ENCODE measurements at regions not wholly inside any gene's neighbourhood (a gene's known extent, or its start where the extent isn't known, plus 50 kb on each side); places are given as distances from the start of the nearest gene placed in this dataset.
A peak's percentile ranks its signal among the peaks of the same experiment; 100 is the strongest.

DNA sequence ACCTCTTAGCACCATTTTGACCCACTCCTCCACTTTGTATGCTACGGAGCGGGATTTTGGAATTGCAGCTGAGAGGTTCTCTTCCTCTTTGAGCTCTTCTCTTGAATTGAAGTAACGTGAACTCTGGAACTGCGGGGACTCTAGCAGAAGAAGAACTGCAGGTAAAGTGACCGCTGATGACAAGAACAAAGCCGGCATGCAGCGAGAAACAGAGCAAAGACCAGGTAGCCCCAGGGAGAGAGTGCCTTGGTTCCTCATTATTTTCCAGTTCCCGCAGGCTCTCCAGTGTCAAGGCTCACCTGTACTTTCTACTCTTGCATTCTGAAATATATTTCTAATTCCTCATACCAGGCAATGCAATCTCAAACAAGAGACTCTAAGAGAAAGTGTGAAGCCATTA lies 260.3 kb upstream of the GPC6 start:
- Histone ChIP-seq H2BK5ac (ENCODE audit: low read depth, low read length) (no peak overlapping the region), H2BK20ac (ENCODE audit: low read length) (no peak overlapping the region), H2BK15ac (ENCODE audit: low read length) (no peak overlapping the region), H2AK5ac (ENCODE audit: low read depth, low read length) (no peak overlapping the region), H4K20me1 (replicated peaks in 1 of 2; ENCODE audit: control insufficient read depth in 1 of 2, insufficient read depth in 2 of 2, low read length in 2 of 2) (no peaks in the 10 kb centered on the region), H3K23me2 (ENCODE audit: low read depth, low read length) (no peaks in the 10 kb centered on the region), H3K79me1 (ENCODE audit: low read depth, low read length) (no peaks in the 10 kb centered on the region), H4K91ac (replicated peaks; ENCODE audit: insufficient read length, low read length) (no peak overlapping the region), H3K56ac (replicated peaks; ENCODE audit: insufficient read length, low read depth, low read length) (no peak overlapping the region), H2AFZ (ENCODE audit: low read length) (0 out of 2 replicates have a peak overlapping the region, but pooled peaks have one; percentile 1), H3K4me1 (replicated peaks in 1 of 4; ENCODE audit: control insufficient read depth in 3 of 4, insufficient read depth in 4 of 4, low read length in 3 of 4) (no peaks in the 10 kb centered on the region), H4K8ac (ENCODE audit: extremely low read depth, insufficient read depth, low read length) (no peak overlapping the region), H3K36me3 (ENCODE audit: control insufficient read depth in 2 of 4, insufficient read depth in 4 of 4, low read length in 3 of 4) (no peaks in the 10 kb centered on the region), H3K27ac (ENCODE audit: low read depth, low read length) (no peak overlapping the region), H3K27me3 (replicated peaks in 1 of 4; ENCODE audit: control insufficient read depth in 3 of 4, extremely low read depth in 1 of 4, insufficient read depth in 3 of 4, low read length in 3 of 4) (no peaks in the 10 kb centered on the region), H3K79me2 (ENCODE audit: control insufficient read depth in 1 of 2, insufficient read depth in 2 of 2, low read length in 2 of 2) (no peaks in the 10 kb centered on the region), H3K14ac (ENCODE audit: insufficient read length) (no peak overlapping the region), H2BK120ac (replicated peaks; ENCODE audit: low read depth, low read length) (no peak overlapping the region), H3K4ac (replicated peaks; ENCODE audit: insufficient read length, low read depth, low read length) (no peak overlapping the region), H3K9me3 (ENCODE audit: insufficient read depth in 2 of 2, low read depth in 1 of 2, low read length in 1 of 2) (no peaks in the 10 kb centered on the region; a peak in 1 of 4 replicates), H3K23ac (ENCODE audit: insufficient read length) (no peak overlapping the region), H3K4me3 (ENCODE audit: extremely low read depth in 1 of 4, insufficient read depth in 2 of 4, low read depth in 3 of 4, low read length in 4 of 4) (no peak overlapping the region), H2BK12ac (ENCODE audit: low read depth, low read length) (no peak overlapping the region), H3K18ac (ENCODE audit: extremely low read depth, low read length) (no peak overlapping the region), H3K9ac (replicated peaks in 1 of 4; ENCODE audit: extremely low read depth in 1 of 4, low read depth in 3 of 4, low read length in 3 of 4) (no peak overlapping the region), H4K5ac (ENCODE audit: insufficient read length, low read depth, low read length) (no peak overlapping the region), H3K4me2 (ENCODE audit: insufficient read depth in 1 of 2, low read depth in 2 of 2, low read length in 2 of 2) (no peak overlapping the region)
- CTCF ChIA-PET (ENCODE audit: partially characterized antibody): interaction anchor here (1.0 to 1.2 kb wide), 3 partner anchors 69 to 1693 kb away, joined by 3 read pairs; no protein-coding TSS in a partner anchor
- POLR2A ChIA-PET (ENCODE audit: partially characterized antibody): no interaction called here
- FAIRE-seq (no peak), DNase-seq (ENCODE audit: low read depth in 1 of 2, low spot score in 2 of 2) (no peak)
- 92% methylated on average over 8 of the region's 8 CpGs; no CpG with 5 or more reads in 1 of the 2 experiments for WGBS, 2 experiments (ENCODE audit: extremely low coverage in 1 of 2, insufficient coverage in 1 of 2, insufficient read length in 1 of 2, insufficient replicate concordance in 2 of 2, low coverage in 1 of 2, low lambda C conversion rate in 2 of 2, missing lambda C conversion rate in 1 of 2)
- TF ChIP-seq, protein P1, sequence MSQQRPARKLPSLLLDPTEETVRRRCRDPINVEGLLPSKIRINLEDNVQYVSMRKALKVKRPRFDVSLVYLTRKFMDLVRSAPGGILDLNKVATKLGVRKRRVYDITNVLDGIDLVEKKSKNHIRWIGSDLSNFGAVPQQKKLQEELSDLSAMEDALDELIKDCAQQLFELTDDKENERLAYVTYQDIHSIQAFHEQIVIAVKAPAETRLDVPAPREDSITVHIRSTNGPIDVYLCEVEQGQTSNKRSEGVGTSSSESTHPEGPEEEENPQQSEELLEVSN (IDR thresholded peaks at IDR 0.05): no peak
- TF ChIP-seq RFX5 (IDR thresholded peaks at IDR 0.05; ENCODE audit: borderline replicate concordance, low read depth, low read length) (no peak), TAF1 (IDR thresholded peaks at IDR 0.05; ENCODE audit: low read depth, low read length) (no peak), TEAD4 (IDR thresholded peaks at IDR 0.05; ENCODE audit: low read depth, low read length) (no peak), BCL11A (IDR thresholded peaks at IDR 0.05; ENCODE audit: low read depth in 2 of 2, low read length in 2 of 2) (no peak), SAP30 (IDR thresholded peaks at IDR 0.05; ENCODE audit: insufficient read depth, insufficient replicate concordance, low read length) (no peak), RBBP5 (IDR thresholded peaks at IDR 0.05; ENCODE audit: borderline replicate concordance, low read depth, low read length) (no peak), SP2 (IDR thresholded peaks at IDR 0.05; ENCODE audit: low read length) (no peak), PHF8 (conservative IDR thresholded peaks at IDR 0.05; ENCODE audit: low read depth, low read length) (no peak), CHD1 (IDR thresholded peaks at IDR 0.05; ENCODE audit: low read depth, low read length) (no peak), KDM5A (IDR thresholded peaks at IDR 0.05; ENCODE audit: low read length) (no peak), SP1 (IDR thresholded peaks at IDR 0.05; ENCODE audit: low read depth, low read length) (no peak)
- TF ChIP-seq, protein P2, sequence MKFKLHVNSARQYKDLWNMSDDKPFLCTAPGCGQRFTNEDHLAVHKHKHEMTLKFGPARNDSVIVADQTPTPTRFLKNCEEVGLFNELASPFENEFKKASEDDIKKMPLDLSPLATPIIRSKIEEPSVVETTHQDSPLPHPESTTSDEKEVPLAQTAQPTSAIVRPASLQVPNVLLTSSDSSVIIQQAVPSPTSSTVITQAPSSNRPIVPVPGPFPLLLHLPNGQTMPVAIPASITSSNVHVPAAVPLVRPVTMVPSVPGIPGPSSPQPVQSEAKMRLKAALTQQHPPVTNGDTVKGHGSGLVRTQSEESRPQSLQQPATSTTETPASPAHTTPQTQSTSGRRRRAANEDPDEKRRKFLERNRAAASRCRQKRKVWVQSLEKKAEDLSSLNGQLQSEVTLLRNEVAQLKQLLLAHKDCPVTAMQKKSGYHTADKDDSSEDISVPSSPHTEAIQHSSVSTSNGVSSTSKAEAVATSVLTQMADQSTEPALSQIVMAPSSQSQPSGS (IDR thresholded peaks at IDR 0.05; ENCODE audit: low read length): no peak
